ENCODE measurements at regions not wholly inside any gene's neighbourhood (a gene's known extent, or its start where the extent isn't known, plus 50 kb on each side); places are given as distances from the start of the nearest gene placed in this dataset.

DNA sequence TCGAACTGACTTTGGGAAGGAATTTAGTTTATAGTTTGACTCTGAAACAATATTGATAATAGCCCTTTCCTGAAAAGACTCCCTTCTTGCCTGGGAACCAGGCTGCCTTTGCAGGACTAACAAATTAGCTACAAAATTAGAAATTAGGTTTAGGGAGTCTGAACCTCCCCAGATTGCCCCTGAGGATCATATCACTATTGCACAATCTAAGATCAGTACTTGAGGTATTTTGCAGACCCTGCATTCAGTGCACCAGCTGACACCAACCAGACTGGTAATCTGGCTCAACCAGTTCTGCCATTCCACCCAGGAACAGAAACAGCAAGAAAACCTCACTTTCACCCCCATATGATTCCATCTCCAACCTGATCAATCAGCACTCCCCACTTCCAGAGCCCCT lies 131.8 kb upstream of the GALNT5 start:
- TF ChIP-seq, protein P1, sequence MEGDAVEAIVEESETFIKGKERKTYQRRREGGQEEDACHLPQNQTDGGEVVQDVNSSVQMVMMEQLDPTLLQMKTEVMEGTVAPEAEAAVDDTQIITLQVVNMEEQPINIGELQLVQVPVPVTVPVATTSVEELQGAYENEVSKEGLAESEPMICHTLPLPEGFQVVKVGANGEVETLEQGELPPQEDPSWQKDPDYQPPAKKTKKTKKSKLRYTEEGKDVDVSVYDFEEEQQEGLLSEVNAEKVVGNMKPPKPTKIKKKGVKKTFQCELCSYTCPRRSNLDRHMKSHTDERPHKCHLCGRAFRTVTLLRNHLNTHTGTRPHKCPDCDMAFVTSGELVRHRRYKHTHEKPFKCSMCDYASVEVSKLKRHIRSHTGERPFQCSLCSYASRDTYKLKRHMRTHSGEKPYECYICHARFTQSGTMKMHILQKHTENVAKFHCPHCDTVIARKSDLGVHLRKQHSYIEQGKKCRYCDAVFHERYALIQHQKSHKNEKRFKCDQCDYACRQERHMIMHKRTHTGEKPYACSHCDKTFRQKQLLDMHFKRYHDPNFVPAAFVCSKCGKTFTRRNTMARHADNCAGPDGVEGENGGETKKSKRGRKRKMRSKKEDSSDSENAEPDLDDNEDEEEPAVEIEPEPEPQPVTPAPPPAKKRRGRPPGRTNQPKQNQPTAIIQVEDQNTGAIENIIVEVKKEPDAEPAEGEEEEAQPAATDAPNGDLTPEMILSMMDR (IDR thresholded peaks at IDR 0.05), result no peak
- TF ChIP-seq POLR2A (IDR thresholded peaks at IDR 0.05), result no peak

Data from heart left ventricle (tissue), 13 donors.